Natural killer cell (primary cell): ENCODE measurements at regions not wholly inside any gene's neighbourhood (a gene's known extent, or its start where the extent isn't known, plus 50 kb on each side); places are given as distances from the start of the nearest gene placed in this dataset.

Source experiments
- ATAC-seq, 3 donors: fragments of 150-1000 bp in 2 of 3; fragments of 200-7000 bp in 1 of 3; cut with Tn5 transposase; 1 replicate in 1 of 3; 2 replicates in 2 of 3; pipeline ENCODE4 v1.10.0; 2021; ENCODE audit warnings: mild to moderate bottlenecking in 2 of 3, moderate library complexity in 2 of 3
- DNase-seq, 2 donors: peaks; one replicate each; pipeline versions ENCODE4 v3.0.0 to v3.0.0-alpha.2; 2013 to 2021; ENCODE audit warnings: mixed read lengths in 1 of 2
- H3K27ac ChIP-seq: one replicate; pipeline ENCODE4 v1.5.1; 2013; ENCODE audit warnings: mild to moderate bottlenecking, low read length
- H3K27me3 ChIP-seq: one replicate; pipeline ENCODE4 v1.6.1; 2013; ENCODE audit warnings: low read length; ENCODE audit not compliant: control insufficient read depth, insufficient read depth
- H3K36me3 ChIP-seq: one replicate; pipeline ENCODE4 v1.6.1; 2013; ENCODE audit warnings: low read length; ENCODE audit not compliant: control insufficient read depth, insufficient read depth
- H3K4me1 ChIP-seq: one replicate; pipeline ENCODE4 v1.6.1; 2013; ENCODE audit warnings: low read length; ENCODE audit not compliant: control insufficient read depth, insufficient read depth
- H3K4me3 ChIP-seq: one replicate; pipeline ENCODE4 v1.5.1; 2013; ENCODE audit warnings: low read length
- H3K9me3 ChIP-seq: one replicate; pipeline ENCODE4 v1.6.1; 2013; ENCODE audit warnings: low read length; ENCODE audit not compliant: control insufficient read depth, insufficient read depth
- H3K27ac Mint-ChIP-seq, 2 donors: one replicate each; pipeline ENCODE4 v1.8.0; 2022; ENCODE audit warnings: mild to moderate bottlenecking in 2 of 2, mixed read lengths in 2 of 2, moderate library complexity in 1 of 2
- H3K27me3 Mint-ChIP-seq, 2 donors: one replicate each; pipeline ENCODE4 v1.8.0; 2022; ENCODE audit warnings: low read depth in 2 of 2, mixed read lengths in 2 of 2
- H3K36me3 Mint-ChIP-seq: one replicate; pipeline ENCODE4 v1.8.0; 2022; ENCODE audit warnings: mixed read lengths
- H3K4me1 Mint-ChIP-seq, 2 donors: one replicate each; pipeline ENCODE4 v1.8.0; 2022; ENCODE audit warnings: mixed read lengths in 2 of 2
- H3K4me3 Mint-ChIP-seq: one replicate; pipeline ENCODE4 v1.8.0; 2022; ENCODE audit warnings: mild to moderate bottlenecking, moderate library complexity, mixed read lengths
- H3K9me3 Mint-ChIP-seq, 2 donors: one replicate each; pipeline ENCODE4 v1.8.0; 2022; ENCODE audit warnings: mixed read lengths in 2 of 2
- CTCF ChIP-seq: fragments of 200-600 bp; IDR thresholded peaks from one replicate; pipeline ENCODE4 v1.8.0; 2022; ENCODE audit warnings: antibody characterized with exemption
- WGBS: methylation state at CpG from one replicate; pipeline ENCODE4 v1.1.7; 2013; ENCODE audit warnings: missing lambda C conversion rate; ENCODE audit not compliant: insufficient coverage; 5-methylcytosine and 5-hydroxymethylcytosine counted together
- intact Hi-C: fragments of 100-400 bp; cut with micrococcal nuclease; formaldehyde crosslinking; loops from one replicate; pipeline ENCODE4 v1.14.2; 2022

- Histone ChIP-seq H3K27ac (no peak overlapping the region), H3K4me1 (no peaks in the 10 kb centered on the region), H3K4me3 (no peak overlapping the region), H3K9me3 (no peaks in the 10 kb centered on the region), H3K27me3 (no peaks in the 10 kb centered on the region), H3K36me3 (no peaks in the 10 kb centered on the region)
- Mint-ChIP-seq H3K9me3 (no peaks in the 10 kb centered on the region), H3K27me3 (no peaks in the 10 kb centered on the region), H3K36me3 (no peaks in the 10 kb centered on the region), H3K27ac (no peak overlapping the region), H3K4me3 (no peak overlapping the region), H3K4me1 (no peaks in the 10 kb centered on the region)
- WGBS = no CpG with 5 or more reads among the region's 4 CpGs
- TF ChIP-seq CTCF = no peak
- no peak for DNase-seq
- intact Hi-C loops = no loop called here
- no peak for ATAC-seq
These were observed 745.5 kb upstream of the POT1 start for GRCh38 chr7:125675169-125675568.

- DNase-seq (no peak), ATAC-seq (peak in 1 of 3 donors; percentile 30)
- Mint-ChIP-seq H3K27me3 (no peaks in the 10 kb centered on the region), H3K36me3 (no peaks in the 10 kb centered on the region), H3K4me1 (no peaks in the 10 kb centered on the region), H3K4me3 (no peak overlapping the region), H3K9me3 (no peaks in the 10 kb centered on the region), H3K27ac (no peak overlapping the region)
- peak; percentile 67 for TF ChIP-seq CTCF
- Histone ChIP-seq H3K9me3 (no peaks in the 10 kb centered on the region), H3K27me3 (no peaks in the 10 kb centered on the region), H3K27ac (no peak overlapping the region), H3K4me3 (no peak overlapping the region), H3K4me1 (no peaks in the 10 kb centered on the region), H3K36me3 (no peaks in the 10 kb centered on the region)
- 78% methylated on average over 1 of the region's 1 CpG for WGBS
- intact Hi-C loops = loop anchor here (1.0 kb wide), 1 partner anchor 611 kb away; no protein-coding TSS in a partner anchor
These were observed 741.4 kb upstream of the POT1 start for GRCh38 chr7:125670926-125671572.

- Mint-ChIP-seq H3K27ac (no peak overlapping the region), H3K4me3 (no peak overlapping the region), H3K4me1 (no peaks in the 10 kb centered on the region), H3K27me3 (no peaks in the 10 kb centered on the region), H3K36me3 (no peaks in the 10 kb centered on the region), H3K9me3 (no peaks in the 10 kb centered on the region)
- 74% methylated on average over 4 of the region's 4 CpGs for WGBS
- no peaks in the 10 kb centered on the region for H3K4me1 ChIP-seq
- H3K27me3 ChIP-seq = no peaks in the 10 kb centered on the region
- no peak overlapping the region for H3K27ac ChIP-seq
- DNase-seq = no peak
- H3K9me3 ChIP-seq = no peaks in the 10 kb centered on the region
- no peak for TF ChIP-seq CTCF
- intact Hi-C loops = no loop called here
- no peak for ATAC-seq
- no peak overlapping the region for H3K4me3 ChIP-seq
- no peaks in the 10 kb centered on the region for H3K36me3 ChIP-seq
These were observed 738.8 kb upstream of the POT1 start for GRCh38 chr7:125668321-125668993.
